Left ventricle myocardium superior (tissue), 1 donor: ENCODE measurements at regions not wholly inside any gene's neighbourhood (a gene's known extent, or its start where the extent isn't known, plus 50 kb on each side); places are given as distances from the start of the nearest gene placed in this dataset.
A peak's percentile ranks its signal among the peaks of the same experiment; 100 is the strongest.

Experiments
- ATAC-seq: fragments of 200-7000 bp; cut with Tn5 transposase; one replicate; pipeline ENCODE4 v1.9.1; 2020; ENCODE audit warnings: mild to moderate bottlenecking, moderate library complexity
- DNase-seq: peaks from one replicate; pipeline ENCODE4 v3.0.0-alpha.2; 2020
- intact Hi-C: fragments of 100-400 bp; cut with micrococcal nuclease; formaldehyde crosslinking; loops from one replicate; pipeline ENCODE4 v1.11.0; 2022
- donor health status: DM: no; HTN: yes; CAD: no; lungs with severe emphysema.

DNA sequence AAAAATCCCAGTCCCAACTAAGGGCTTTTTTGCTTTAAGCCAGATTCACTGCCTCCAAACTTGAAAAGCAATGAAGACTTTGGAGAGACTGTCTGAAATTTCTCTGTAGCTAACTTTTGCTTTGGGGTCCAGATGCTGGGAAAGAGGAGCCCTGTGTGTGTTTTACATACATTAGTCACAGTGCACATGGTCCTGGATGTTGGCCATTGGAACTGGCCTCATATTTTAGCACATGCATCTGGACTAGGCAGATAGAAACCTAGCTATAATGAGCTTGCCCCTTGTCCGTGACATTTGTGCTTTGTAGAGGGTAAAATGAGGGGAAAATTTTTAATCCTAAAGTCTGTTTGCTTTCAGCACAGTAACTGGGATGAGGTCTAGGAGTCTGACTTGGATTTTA lies 421.7 kb downstream of the CDK5RAP2 start:
- intact Hi-C loops, result no loop called here
- DNase-seq, result no peak
- ATAC-seq, result no peak

DNA sequence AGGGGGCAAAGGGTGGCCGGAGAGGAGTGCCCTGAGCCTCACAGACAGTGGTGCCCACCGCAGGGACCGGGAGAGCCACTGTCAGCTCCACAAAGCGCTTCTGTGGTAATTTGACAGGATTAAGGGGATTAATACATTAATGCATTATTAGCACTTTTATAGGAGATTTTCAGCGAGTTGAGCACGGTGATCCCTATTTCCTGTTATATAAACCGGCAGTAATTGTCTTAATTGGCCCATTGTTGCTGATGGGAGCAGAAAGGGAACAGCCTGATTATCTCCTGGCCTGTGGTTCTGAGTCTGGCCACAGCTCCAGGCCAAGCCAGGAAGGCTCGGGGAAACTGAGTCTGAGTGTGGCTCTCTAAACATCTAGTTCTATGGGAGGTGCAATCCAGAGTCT lies 423.6 kb downstream of the CDK5RAP2 start:
- ATAC-seq, result no peak
- intact Hi-C loops, result no loop called here
- DNase-seq, result no peak

DNA sequence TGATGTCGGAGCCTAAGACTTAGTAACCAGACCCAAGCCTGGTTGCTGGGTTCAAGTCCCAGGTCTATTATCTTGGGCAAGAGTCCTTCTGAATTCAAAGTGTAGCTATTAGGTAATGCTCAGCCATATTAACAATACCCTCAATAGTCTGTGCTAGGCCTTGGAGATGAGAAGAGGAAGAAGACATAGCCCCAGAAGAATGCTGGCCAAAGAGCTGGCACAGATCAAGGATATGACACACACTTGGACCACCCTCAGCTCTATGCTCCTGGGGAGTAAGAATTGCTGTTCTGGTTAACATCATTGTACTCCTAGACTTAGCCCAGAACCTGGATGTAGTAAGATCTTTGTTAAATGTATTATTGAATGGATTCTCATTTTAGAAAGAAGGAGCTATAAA lies 426.7 kb downstream of the CDK5RAP2 start:
- no peak for DNase-seq
- intact Hi-C loops, result no loop called here
- ATAC-seq, result peak; percentile 65

DNA sequence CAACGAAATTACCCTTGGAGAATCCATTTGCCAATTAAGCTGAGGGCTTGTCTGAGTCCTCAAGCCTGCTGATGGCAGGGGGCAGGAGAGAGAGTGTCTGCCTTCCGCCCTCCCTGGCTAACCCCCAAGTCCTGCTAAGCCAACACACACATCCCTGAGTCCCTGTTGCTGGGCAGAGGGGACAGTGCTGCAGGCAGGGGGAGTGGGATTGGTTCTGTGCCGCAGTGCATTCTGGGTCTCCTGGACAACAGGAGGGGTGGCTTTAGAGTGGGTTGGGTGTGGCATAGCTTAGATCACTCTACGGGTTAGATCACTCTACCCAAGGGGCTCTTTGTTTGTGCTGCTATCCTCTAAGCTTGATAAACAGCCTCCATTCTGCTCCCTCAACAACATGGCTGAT lies 427.7 kb downstream of the CDK5RAP2 start:
- ATAC-seq, result peak; percentile 84
- intact Hi-C loops, result no loop called here
- peak; percentile 35 for DNase-seq

DNA sequence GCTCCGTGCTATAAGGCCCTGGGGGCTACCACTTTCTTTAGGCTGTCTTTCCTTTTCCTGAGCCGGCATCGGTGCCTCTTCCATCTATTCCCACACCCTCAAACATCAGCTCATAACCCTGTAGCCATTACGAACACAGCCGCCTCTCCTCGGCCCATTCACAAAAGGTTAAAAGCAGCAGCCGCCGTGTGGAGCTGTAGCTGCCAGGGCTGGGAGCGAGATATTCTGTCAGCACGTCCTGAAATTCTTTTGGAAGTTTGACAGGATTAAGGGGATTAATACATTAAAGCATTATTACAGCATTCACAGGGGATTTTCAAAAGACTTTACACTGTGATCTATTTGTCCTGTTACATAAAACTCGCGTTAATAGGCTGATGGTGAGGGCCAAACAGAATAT lies 428.2 kb downstream of the CDK5RAP2 start:
- ATAC-seq, result peak; percentile 27
- no peak for DNase-seq
- intact Hi-C loops, result no loop called here

DNA sequence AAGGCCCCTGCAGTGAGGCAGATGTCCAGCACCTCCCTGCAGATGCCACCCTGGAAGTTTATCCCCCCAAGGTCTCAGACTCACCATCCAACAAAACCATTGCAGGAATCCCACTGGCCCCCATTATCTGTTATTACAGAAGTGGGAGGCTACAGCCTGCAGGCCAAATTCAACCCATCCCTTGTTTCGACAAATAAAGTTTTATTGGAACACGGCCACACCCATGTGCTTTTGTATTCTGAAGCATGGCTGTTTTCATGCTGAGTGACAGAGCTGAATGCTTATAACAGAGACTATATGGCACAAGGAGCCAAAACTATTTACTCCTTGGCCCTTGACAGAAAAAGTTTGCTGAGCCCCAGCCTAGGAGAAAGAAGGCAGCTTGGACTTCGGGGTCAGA lies 428.8 kb downstream of the CDK5RAP2 start:
- DNase-seq (no peak), ATAC-seq (no peak)
- intact Hi-C loops, result no loop called here

DNA sequence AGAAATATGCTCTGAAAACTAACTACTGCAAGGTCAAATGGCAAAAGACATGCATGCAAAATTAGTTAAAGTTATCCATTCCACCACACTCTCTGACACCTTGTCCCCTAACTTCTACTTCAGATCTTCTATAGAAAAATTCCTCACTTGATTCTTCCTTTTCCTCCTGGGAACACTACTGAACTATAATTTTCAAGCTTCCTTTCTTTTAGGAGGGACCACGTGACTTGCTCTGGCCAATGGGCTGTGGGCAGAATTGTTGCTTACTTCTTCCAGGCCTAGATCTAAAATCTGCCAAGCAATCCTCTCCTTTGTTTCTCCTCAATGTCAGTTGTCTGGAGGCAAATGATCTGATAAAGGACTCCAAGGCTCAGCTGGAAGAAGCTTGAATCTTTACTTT lies 441.0 kb downstream of the CDK5RAP2 start:
- no peak for DNase-seq
- no peak for ATAC-seq
- intact Hi-C loops, result no loop called here

DNA sequence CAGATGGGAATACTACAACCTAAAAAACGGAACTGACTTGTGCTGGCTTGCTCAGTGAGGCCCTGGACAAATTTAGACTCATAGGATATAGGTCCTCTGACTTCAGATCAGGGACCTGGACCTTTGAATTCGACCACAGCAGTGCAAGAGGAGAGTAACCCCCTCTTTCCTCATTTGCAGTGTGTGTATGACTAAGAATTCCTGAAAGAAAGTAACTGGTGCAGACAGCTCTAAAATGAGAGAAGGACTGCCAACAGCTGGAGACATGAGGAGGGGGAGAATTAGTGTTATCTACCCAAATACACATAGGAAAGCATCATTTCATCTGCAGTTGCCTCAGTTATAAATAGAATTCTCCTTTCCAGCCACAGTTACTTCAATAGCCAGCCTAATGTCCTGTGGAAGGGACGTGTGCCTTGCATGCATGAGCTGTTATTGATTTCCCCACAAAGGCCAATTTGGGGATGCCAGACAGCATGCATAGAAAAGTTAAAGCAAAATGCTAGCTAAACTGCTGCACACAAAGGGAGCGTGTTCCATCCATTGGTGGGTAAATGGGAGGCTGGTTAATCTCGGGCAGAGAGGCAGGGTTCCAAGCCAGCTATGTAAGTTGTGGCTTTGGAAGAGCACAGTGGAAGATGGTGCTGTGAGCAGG lies 442.7 kb downstream of the CDK5RAP2 start:
- ATAC-seq (no peak), DNase-seq (no peak)
- intact Hi-C loops, result no loop called here

DNA sequence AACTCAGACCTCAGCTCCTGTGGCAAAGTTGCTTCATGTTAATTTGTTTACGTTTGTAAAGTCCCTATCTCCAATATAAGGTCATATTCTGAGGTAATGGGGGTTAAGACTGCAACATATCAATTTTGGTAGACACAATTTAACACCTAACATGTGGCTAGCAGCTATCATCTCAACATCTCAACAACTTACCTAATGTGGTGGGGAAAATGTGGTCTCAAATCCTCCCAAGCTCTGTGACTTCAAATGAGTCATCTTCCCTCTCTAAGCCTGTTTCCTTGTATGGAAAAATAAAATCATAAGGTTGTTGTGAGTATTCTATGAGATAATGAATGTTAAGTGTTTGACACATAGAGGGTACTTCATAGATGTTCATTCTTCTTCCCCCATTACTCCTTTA lies 443.3 kb downstream of the CDK5RAP2 start:
- ATAC-seq (no peak), DNase-seq (no peak)
- intact Hi-C loops, result no loop called here

DNA sequence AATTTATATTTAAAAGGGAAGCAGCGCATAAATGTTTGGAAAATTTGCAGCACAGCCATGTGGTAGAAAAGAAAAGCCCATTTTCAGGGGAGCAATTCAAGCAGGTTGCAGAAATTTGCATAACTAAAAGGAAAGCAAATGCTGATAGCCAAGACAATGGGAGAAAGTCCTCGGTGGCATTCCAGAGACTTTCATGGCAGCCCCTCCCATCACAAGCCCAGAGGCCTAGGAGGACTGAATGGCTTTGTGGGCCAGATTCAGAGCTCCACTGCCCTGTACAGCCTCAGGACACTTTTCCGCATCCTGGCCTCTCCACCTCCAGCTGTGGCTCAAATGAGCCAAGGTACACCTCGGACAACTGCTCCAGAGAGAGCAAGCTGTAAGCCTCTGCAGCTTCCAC lies 462.9 kb downstream of the CDK5RAP2 start:
- ATAC-seq, result no peak
- intact Hi-C loops, result no loop called here
- DNase-seq, result no peak

DNA sequence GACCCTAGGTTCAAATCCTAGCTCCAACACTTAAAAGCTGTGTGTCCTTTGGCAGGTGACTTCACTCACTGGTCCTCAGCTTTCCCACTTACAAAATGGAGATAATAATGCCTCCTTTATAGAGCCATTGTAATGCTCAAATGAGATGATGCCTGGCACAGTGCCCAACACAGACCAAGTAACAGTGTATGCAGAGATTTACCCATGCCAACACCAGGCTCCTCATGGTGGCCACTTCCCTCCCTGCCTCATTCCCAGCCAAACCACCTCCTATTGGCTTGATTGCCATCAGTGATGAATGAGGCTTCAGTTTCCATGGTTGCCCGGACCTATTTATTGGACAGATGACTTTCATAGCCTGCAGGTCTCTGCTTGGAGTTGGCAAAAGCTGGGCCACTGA lies 469.4 kb downstream of the CDK5RAP2 start:
- intact Hi-C loops, result no loop called here
- no peak for ATAC-seq

DNA sequence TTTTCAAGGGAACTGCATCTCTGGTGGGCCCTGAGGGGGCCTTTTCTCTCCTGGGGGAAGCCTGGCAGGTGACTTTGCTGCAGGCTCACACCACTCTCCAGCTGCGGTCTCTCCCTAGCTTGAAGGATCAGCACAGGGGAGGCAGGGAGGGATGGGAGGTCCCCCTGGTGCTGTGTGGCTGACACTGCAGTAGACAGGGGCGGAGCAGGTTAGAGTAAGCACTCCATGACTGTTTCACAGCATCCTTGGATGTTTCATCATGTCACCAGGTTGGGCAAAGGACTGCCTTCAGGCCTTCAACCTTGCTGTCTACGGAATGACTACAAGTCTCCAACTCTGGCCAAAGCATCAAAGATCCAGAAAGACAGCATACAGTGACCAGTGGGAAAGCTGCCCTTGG lies 470.7 kb downstream of the CDK5RAP2 start:
- DNase-seq (no peak), ATAC-seq (no peak)
- intact Hi-C loops, result no loop called here

More for the DNA sequence above, 469.4 kb downstream of the CDK5RAP2 start:
- no peak for DNase-seq

DNA sequence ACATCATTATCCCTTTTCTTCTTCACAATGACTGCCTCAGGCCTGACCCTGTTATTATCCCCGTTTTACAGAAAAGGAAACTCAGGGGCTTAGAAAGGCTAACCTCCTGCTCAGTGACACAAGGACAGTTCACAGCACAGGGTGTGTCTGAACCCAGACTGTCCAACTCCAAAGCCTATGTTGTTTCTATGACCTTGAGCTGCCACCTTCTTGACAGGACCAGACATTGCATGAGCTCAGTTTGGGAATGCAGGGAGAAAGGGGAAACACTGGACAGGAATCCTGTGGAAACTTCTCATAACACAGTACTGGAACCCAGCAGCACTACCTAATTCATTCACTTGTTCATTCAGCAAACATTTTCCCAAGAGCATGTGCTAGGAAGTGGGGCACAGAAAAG lies 472.8 kb downstream of the CDK5RAP2 start:
- ATAC-seq, result no peak
- intact Hi-C loops, result no loop called here
- DNase-seq, result no peak

DNA sequence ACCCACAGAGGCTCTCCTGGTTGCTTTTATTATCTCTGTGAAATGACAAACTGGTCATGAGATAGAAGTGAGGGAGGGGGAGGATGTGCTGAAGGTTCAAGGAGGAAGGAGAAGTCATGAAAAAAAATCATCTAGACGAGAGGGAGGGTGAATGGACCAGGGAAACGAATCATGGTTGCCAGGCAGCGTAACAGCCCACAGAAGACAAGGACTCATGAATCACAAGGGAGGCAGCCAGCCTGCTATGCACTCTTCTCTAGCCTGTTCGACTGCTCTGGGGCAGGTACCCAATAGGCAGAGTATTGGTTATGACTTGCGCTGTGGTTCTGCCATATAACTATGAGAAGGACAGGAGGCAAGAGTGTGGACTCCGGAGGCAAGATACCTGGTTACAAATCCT lies 475.2 kb downstream of the CDK5RAP2 start:
- DNase-seq, result no peak
- intact Hi-C loops, result no loop called here
- ATAC-seq, result no peak

DNA sequence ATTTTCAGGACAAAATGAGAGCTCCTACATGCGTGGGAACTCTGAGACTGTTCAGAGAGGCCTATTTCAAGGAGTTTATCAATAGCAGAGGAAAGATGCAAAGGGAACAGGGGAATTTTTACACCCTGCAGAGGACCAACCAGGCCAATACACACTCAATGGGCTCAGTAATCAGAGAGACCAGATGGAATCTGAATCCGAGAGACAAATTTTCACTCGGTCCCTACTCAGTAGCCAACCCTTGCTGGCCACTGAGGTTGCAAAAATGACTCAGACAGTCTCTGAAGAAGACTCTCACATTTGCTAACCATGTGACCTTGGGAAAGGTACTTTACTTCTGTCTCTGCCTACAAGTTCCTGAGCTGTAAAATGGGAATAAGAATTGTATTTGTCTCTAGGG lies 479.4 kb downstream of the CDK5RAP2 start:
- intact Hi-C loops, result no loop called here
- DNase-seq, result no peak
- no peak for ATAC-seq

DNA sequence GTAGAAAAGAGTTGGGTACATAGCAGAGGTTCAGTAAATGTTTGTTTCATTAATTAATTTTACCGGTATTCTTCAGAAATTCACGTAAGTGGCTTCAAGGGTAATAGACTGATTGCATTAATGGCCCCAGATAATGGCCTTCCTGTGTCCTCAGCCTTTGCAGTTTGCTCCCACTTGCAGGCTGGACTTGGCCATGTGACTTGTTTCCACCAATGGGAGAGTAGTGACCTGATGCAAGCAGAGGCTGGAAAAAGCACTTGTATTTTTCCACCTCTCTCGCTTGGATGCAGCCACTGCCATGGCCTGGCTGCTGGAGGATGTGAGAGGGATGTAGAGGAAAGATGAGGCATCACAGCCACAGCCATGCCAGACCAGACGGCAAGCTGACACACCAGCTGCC lies 480.9 kb downstream of the CDK5RAP2 start:
- intact Hi-C loops, result no loop called here
- DNase-seq, result no peak

DNA sequence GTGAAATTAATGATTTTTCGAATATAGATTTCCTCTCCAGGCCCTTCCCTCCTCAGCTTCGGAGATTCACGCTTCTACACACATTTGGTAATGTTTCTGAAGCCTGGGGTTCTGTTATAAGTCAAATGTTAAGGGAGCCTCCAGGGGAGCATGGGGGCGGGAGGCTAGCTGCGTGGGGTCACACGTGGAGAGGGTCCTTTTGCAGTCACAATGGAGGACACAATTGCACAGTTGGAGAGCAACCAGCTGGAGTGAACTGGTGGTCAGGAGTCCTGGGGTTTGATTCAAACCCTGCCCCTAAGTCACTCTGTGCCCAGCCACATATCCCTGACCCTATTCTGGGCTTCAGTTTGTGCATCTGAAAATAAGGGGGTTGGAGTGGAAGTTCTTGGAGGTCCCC lies 481.4 kb downstream of the CDK5RAP2 start:
- intact Hi-C loops, result no loop called here
- no peak for ATAC-seq

More for the DNA sequence above, 480.9 kb downstream of the CDK5RAP2 start:
- ATAC-seq, result no peak

DNA sequence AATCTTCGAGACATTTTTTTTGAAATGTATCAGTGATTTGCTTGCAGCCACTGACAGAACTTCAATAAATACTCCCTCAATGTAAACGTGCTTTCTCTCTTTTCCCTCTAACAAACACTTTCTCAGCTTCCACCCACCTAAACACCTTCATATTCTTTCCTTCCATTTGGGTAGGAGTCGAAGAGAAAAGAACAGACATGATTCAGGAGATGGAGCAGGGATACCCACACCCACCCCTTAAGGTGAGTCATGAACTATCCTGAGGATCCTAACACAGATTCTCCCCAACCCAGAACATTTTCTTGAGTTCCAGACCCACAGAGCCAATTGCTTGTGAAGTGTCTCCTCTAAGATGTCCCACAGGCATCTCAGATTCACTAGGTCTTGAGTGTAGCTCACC lies 488.8 kb downstream of the CDK5RAP2 start:
- intact Hi-C loops, result no loop called here
- no peak for ATAC-seq
- no peak for DNase-seq

More for the DNA sequence above, 481.4 kb downstream of the CDK5RAP2 start:
- DNase-seq, result no peak

DNA sequence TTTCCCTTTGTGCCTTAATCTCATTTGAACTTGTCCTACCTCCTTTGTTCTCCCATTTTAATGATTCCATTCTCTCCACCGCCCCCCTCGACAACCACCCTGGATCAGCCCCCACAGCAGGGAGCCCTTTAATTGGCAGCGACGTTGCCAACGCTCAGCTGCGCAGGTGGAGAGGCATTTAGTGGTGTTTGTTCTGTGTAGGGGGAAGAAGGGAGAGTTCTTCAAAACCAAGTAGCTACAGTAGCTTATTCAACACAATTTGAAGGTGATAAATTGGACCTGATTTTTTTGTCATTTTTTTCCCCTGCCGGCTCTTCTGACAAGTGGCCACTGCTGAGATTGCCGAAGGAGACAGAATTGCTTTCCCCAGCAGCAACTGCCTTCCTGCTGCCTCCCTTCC lies 499.1 kb downstream of the CDK5RAP2 start:
- DNase-seq, result no peak
- no peak for ATAC-seq
- intact Hi-C loops, result no loop called here

DNA sequence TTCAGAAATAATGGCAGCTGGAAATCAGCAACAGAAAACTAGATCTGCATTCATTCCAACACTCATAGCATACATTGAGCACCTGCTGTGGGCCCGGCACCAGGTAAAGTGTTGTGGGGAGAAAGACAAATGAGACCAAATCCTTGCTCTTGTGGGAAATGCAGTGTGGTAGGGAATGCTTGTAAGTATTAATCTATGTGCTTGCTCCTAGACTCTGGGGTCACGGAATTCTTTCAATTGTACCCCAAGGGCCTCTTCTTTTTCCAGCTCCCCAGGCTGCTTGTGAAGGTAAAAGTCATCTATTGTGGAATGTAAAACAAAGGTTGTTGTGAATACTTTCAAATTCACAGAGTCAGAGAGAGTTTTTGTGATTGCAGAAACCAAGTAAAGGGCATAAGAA lies 501.9 kb downstream of the CDK5RAP2 start:
- intact Hi-C loops, result no loop called here
- no peak for ATAC-seq

DNA sequence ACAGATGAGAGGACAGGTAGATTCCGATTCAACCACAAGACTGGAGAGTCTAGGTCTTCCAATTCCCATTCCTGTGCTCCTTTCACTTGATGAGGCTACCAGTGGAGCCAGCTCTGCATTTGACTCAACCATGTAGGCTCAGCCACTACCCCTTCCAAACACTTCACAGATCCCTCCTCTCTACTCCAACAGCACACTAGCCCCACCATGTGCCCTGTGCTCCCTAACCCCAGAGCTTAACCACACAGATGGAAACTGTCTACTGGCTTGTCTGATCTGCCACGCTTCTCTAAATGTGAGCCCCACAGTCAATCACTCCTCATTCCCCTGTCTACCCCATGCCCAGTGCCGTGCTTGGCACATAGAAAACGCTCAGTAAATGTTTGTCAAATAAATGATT lies 508.2 kb downstream of the CDK5RAP2 start:
- no peak for DNase-seq
- no peak for ATAC-seq
- intact Hi-C loops, result no loop called here

More for the DNA sequence above, 501.9 kb downstream of the CDK5RAP2 start:
- DNase-seq, result no peak

DNA sequence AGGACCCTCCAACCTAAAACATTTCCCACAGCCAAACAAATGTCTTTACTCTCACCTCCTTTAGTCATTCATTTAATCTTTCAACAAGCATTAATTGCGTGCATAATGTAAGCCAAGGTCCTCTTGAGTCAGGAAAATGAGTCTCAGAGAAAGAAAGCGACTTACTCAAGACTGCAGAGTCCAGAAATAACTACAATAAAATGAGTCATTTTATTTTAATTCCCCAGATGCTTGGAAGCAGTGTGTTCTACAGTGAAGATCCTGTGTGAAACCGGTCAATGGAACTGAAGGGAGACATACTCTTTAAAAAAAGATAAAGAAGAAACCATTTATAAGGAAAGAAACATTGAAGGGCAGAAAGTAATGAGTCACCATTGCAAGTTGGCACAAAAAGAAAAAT lies 513.7 kb downstream of the CDK5RAP2 start:
- intact Hi-C loops, result no loop called here
- DNase-seq (no peak), ATAC-seq (no peak)
